ENCODE measurements at regions not wholly inside any gene's neighbourhood (a gene's known extent, or its start where the extent isn't known, plus 50 kb on each side); places are given as distances from the start of the nearest gene placed in this dataset.

DNA sequence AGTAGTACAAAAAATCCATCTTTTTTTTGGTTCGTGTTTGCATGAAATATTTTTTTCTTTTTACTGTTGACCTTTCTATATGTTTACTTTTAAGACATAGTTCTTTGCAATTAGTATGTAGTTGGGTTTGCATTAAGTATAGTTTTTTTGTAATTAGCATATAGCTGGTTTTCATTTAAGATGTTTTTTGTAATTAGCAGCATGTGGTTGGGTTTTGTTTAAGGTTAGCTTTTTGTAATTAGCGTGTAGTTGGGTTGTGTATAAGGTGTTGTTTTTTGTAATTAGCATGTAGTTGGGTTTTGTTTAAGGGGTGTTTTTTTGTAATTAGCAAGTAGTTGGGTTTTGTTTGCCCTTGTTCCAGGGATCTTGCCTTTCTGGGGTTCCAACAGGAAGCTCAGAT lies 193.1 kb downstream of the LPIN1 start:
- TF ChIP-seq, protein P1, sequence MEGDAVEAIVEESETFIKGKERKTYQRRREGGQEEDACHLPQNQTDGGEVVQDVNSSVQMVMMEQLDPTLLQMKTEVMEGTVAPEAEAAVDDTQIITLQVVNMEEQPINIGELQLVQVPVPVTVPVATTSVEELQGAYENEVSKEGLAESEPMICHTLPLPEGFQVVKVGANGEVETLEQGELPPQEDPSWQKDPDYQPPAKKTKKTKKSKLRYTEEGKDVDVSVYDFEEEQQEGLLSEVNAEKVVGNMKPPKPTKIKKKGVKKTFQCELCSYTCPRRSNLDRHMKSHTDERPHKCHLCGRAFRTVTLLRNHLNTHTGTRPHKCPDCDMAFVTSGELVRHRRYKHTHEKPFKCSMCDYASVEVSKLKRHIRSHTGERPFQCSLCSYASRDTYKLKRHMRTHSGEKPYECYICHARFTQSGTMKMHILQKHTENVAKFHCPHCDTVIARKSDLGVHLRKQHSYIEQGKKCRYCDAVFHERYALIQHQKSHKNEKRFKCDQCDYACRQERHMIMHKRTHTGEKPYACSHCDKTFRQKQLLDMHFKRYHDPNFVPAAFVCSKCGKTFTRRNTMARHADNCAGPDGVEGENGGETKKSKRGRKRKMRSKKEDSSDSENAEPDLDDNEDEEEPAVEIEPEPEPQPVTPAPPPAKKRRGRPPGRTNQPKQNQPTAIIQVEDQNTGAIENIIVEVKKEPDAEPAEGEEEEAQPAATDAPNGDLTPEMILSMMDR (IDR thresholded peaks at IDR 0.05): no peak
- TF ChIP-seq POLR2A (IDR thresholded peaks at IDR 0.05): no peak
- no peak for TF ChIP-seq EP300 (IDR thresholded peaks at IDR 0.05)
- no peak overlapping the region for H3K4me3 ChIP-seq
- H3K4me1 ChIP-seq: no peaks in the 10 kb centered on the region
- DNase-seq (ENCODE audit: low spot score in 2 of 2): no peak
- WGBS, 2 donors: 84 to 85% methylated on average over 2 of the region's 2 CpGs
- H3K36me3 ChIP-seq: no peaks in the 10 kb centered on the region
- no peaks in the 10 kb centered on the region for H3K27me3 ChIP-seq
- no peak overlapping the region for H3K27ac ChIP-seq
- no peaks in the 10 kb centered on the region for H3K9me3 ChIP-seq

DNA sequence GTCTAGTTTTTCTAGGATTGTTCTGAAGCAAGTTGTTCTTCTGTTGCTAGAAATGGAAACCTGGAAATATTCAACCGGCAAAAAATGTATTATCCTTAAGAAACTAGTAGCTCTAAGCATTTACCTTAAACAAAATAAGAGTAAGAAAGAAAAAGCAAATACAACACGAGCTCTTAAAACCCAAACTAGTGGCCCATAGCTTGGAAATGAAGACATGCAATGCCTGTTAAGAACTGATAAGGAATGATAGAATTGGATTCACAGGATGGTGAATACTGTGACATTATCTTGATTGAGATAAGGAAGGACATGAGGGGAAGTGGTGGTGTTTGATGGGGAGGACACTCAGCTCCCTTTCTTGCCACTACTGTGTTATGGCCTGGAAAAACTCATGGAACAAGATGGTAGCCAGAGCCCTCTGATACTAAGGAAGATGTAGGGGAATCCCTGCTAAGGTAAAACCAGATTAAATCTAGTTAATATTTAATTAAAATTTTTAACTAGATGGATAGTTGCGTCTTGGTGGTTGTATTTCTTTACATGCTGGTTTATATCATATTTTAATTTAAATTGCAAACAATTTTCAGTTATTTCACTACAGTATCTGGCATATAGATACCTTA lies 193.8 kb downstream of the LPIN1 start:
- no peak overlapping the region for H3K4me3 ChIP-seq
- no peak overlapping the region for H3K27ac ChIP-seq
- H3K27me3 ChIP-seq: no peaks in the 10 kb centered on the region
- H3K4me1 ChIP-seq: no peaks in the 10 kb centered on the region
- no peaks in the 10 kb centered on the region for H3K36me3 ChIP-seq
- WGBS, 2 donors: 93% methylated on average over 3 of the region's 3 CpGs
- DNase-seq (ENCODE audit: low spot score in 2 of 2): no peak
- no peaks in the 10 kb centered on the region for H3K9me3 ChIP-seq
- TF ChIP-seq POLR2A (IDR thresholded peaks at IDR 0.05) (no peak), EP300 (IDR thresholded peaks at IDR 0.05) (no peak)
- TF ChIP-seq, protein P1 (IDR thresholded peaks at IDR 0.05): no peak

DNA sequence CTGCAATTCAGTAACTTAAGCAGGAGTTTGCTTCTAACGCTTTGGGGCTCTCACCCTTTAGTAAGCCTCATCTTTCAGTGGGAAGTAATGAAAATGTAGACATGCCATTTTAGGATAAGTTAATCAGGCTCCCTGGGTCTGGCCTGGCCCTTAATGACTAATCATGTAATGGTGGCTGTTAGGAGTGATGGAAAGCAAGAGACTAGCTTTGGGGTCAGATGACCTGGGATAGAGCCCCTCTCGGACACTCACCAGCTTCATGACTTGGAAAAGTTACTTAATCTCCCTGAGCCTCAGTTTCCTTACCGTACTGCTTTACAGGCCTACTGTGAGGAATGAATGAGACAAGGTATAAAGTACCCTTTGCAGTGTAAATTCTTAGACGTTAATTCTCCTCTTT lies 194.4 kb downstream of the LPIN1 start:
- Histone ChIP-seq H3K9me3 (no peaks in the 10 kb centered on the region), H3K4me1 (no peaks in the 10 kb centered on the region), H3K4me3 (no peak overlapping the region), H3K36me3 (no peaks in the 10 kb centered on the region), H3K27me3 (no peaks in the 10 kb centered on the region), H3K27ac (no peak overlapping the region)
- TF ChIP-seq, protein P1 (IDR thresholded peaks at IDR 0.05): no peak
- TF ChIP-seq POLR2A (IDR thresholded peaks at IDR 0.05) (no peak), EP300 (IDR thresholded peaks at IDR 0.05) (no peak)
- no peak for DNase-seq (ENCODE audit: low spot score in 2 of 2)
- 82 to 89% methylated on average over 4 of the region's 4 CpGs for WGBS, 2 donors

DNA sequence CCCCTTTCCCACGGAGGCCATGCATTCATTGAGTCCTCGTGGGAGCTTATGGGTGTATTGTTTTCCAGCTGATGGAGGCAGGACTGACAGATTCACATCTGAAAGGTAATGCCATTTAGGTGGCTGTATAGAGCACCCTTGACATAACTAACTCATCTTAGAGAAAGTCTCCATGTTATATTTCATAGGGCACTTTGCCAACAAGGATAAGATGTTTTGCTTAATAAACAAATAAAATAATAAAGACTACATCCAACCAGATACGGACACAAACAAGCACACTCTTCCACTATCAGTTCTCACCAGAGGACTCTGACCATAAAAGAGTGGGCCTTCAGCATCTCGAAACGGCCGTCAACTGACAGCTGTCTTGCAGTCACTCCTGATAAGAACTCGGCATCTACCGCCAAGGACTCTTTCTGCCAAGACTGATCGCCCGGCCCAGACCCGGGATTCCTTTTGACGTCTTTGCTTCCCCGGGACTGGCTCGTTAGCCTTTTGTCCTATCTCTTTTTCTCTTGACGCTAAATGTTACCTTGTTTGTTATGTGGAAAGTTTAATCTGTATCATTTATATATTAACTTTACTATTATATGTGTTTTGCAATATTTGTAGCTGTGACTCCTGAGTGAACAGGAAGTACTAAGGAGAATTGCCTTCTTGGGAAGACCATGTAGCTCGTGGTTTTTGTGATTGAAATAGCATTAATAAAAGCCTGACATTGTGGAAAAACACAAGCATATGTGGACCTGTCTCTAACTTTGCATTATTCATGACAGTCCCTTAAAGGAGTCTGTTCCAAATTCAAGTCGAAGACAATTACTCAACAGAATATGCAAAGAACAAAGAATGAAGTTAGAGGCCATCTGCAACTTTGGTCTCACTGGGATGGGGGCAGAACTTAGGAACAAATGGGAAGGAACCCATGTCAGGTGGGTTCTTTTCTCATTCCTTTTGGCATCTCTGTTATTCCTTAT lies 195.1 kb downstream of the LPIN1 start:
- DNase-seq (ENCODE audit: low spot score in 2 of 2): no peak
- no peak for TF ChIP-seq EP300 (IDR thresholded peaks at IDR 0.05)
- TF ChIP-seq POLR2A (IDR thresholded peaks at IDR 0.05): no peak
- TF ChIP-seq, protein P1 (IDR thresholded peaks at IDR 0.05): no peak
- WGBS, 2 donors: 86 to 90% methylated on average over 17 of the region's 17 CpGs
- Histone ChIP-seq H3K4me3 (no peak overlapping the region), H3K4me1 (no peaks in the 10 kb centered on the region), H3K27ac (no peak overlapping the region), H3K27me3 (no peaks in the 10 kb centered on the region), H3K36me3 (no peaks in the 10 kb centered on the region), H3K9me3 (no peaks in the 10 kb centered on the region)

DNA sequence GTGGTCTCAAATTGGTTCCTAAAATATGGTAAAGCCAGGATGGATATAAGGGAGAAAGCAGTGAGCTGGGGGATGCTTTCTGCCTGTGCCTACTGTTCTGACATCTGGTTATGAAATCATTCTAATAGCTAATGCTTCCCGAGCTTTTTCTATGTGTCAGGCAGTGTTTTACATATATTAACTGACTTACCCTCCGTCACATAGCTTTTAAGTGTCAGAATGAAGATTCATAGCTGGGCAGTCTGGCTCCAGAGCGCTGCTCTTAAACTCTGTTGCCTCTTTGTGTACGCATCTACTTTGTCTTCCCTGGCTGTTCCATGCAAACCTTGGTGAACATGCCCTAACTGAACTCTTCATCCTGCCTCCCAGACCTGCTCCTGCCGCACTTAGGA lies 195.7 kb downstream of the LPIN1 start:
- Histone ChIP-seq H3K9me3 (no peaks in the 10 kb centered on the region), H3K36me3 (no peaks in the 10 kb centered on the region), H3K4me3 (no peak overlapping the region), H3K27ac (no peak overlapping the region), H3K27me3 (no peaks in the 10 kb centered on the region), H3K4me1 (no peaks in the 10 kb centered on the region)
- TF ChIP-seq EP300 (IDR thresholded peaks at IDR 0.05) (no peak), POLR2A (IDR thresholded peaks at IDR 0.05) (no peak)
- TF ChIP-seq, protein P1 (IDR thresholded peaks at IDR 0.05): no peak
- 85 to 92% methylated on average over 5 of the region's 5 CpGs for WGBS, 2 donors
- DNase-seq (ENCODE audit: low spot score in 2 of 2): no peak

All from tibial nerve (tissue), 4 donors.